SK-N-SH (cell line): ENCODE measurements at regions not wholly inside any gene's neighbourhood (a gene's known extent, or its start where the extent isn't known, plus 50 kb on each side); places are given as distances from the start of the nearest gene placed in this dataset.
"Not testable (repeated sequence)": the region's sequence is repeated elsewhere in the genome, so short reads cannot be mapped to it uniquely, and the experiment has no call there.

ENCODE experiments used
- CTCF ChIA-PET: fragments of 300-600, 350-600 bp; formaldehyde crosslinking; extraction: SDS; loops from one replicate; lab custom pipeline; 2021; lab: Yijun Ruan, JAX
- POLR2A ChIA-PET: fragments of 350-600 bp; sonication (Branson Sonifier 250); formaldehyde crosslinking; extraction: SDS; loops from one replicate; lab custom pipeline; 2020; ENCODE audit warnings: antibody characterized with exemption, inconsistent platforms; lab: Yijun Ruan, JAX
- DNase-seq: peaks from one replicate; pipeline ENCODE4 v3.0.0; 2012
- H2AFZ ChIP-seq: fragments of 200-600 bp; sonication (generic); 2 replicates; pipeline ENCODE4 v1.8.1; 2016; ENCODE audit warnings: antibody characterized with exemption, mild to moderate bottlenecking, low read depth
- H3F3A ChIP-seq: fragments of 200-600 bp; sonication (generic); replicated peaks from 2 replicates; pipeline ENCODE3; 2016; ENCODE audit warnings: antibody characterized with exemption, mild to moderate bottlenecking; ENCODE audit not compliant: insufficient read depth
- H3K27ac ChIP-seq, 2 experiments: fragments of 200-500 bp in 1 of 2; fragments of 200-600 bp in 1 of 2; sonication (Bioruptor generic) in 1 of 2; sonication (generic), shearing (Covaris generic) in 1 of 2; 2 replicates each; pipeline versions ENCODE4 v1.5.1 to v1.6.1; 2014 to 2016; ENCODE audit warnings: low read depth in 2 of 2, inconsistent platforms in 1 of 2, low read length in 1 of 2, mild to moderate bottlenecking in 1 of 2, mixed read lengths in 1 of 2
- H3K27me3 ChIP-seq: fragments of 200-600 bp; sonication (generic), shearing (Covaris generic); 2 replicates; pipeline ENCODE4 v1.6.1; 2016; ENCODE audit warnings: mixed run types; ENCODE audit not compliant: insufficient read depth
- H3K36me3 ChIP-seq, 2 experiments: fragments of 200-500 bp in 1 of 2; fragments of 200-600 bp in 1 of 2; sonication (Bioruptor generic) in 1 of 2; sonication (generic) in 1 of 2; replicated peaks in 1 of 2; 2 replicates each; pipeline versions ENCODE3 to v1.5.1; 2014 to 2016; ENCODE audit warnings: low read length in 1 of 2, mild to moderate bottlenecking in 1 of 2; ENCODE audit not compliant: insufficient read depth in 2 of 2, control insufficient read depth in 1 of 2
- H3K4me1 ChIP-seq, 2 experiments: fragments of 200-500 bp in 1 of 2; fragments of 200-600 bp in 1 of 2; sonication (Bioruptor generic) in 1 of 2; sonication (generic), shearing (Covaris generic) in 1 of 2; 2 replicates each; pipeline versions ENCODE4 v1.5.1 to v1.6.1; 2014 to 2016; ENCODE audit warnings: low read depth in 1 of 2, low read length in 1 of 2, mixed run types in 1 of 2; ENCODE audit not compliant: insufficient read depth in 2 of 2, control insufficient read depth in 1 of 2
- H3K4me2 ChIP-seq: fragments of 200-600 bp; sonication (generic), shearing (Covaris generic); 2 replicates; pipeline ENCODE4 v1.6.1; 2017; ENCODE audit warnings: mixed run types
- H3K4me3 ChIP-seq, 2 experiments: fragments of 200-500 bp in 1 of 2; fragments of 200-600 bp in 1 of 2; sonication (Bioruptor generic) in 1 of 2; sonication (generic), shearing (Covaris generic) in 1 of 2; 2 replicates each; pipeline versions ENCODE4 v1.5.1 to v1.8.1; 2014 to 2016; ENCODE audit warnings: low read depth in 2 of 2, inconsistent platforms in 1 of 2, low read length in 1 of 2, mild to moderate bottlenecking in 1 of 2, mixed read lengths in 1 of 2, moderate library complexity in 1 of 2
- H3K79me2 ChIP-seq: fragments of 200-600 bp; sonication (generic); 2 replicates; pipeline ENCODE4 v1.8.1; 2017; ENCODE audit warnings: mild to moderate bottlenecking; ENCODE audit not compliant: insufficient read depth
- H3K9ac ChIP-seq: fragments of 200-600 bp; sonication (generic); 2 replicates; pipeline ENCODE4 v1.6.1; 2017; ENCODE audit warnings: mixed run types
- H3K9me2 ChIP-seq: fragments of 200-600 bp; sonication (generic); 2 replicates; pipeline ENCODE4 v1.6.1; 2017; ENCODE audit warnings: mixed run types
- H3K9me3 ChIP-seq: fragments of 200-600 bp; sonication (generic); 2 replicates; pipeline ENCODE4 v1.6.1; 2017; ENCODE audit warnings: mixed run types, mild to moderate bottlenecking, moderate library complexity
- H4K20me1 ChIP-seq: fragments of 200-600 bp; sonication (generic); 2 replicates; pipeline ENCODE4 v1.6.1; 2017; ENCODE audit warnings: mild to moderate bottlenecking, mixed run types; ENCODE audit not compliant: insufficient read depth
- EZH2phosphoT487 ChIP-seq: fragments of 200-600 bp; sonication (generic); IDR thresholded peaks from 2 replicates; pipeline ENCODE4 v1.6.1; 2017; ENCODE audit warnings: low read depth, mixed run types, mild to moderate bottlenecking, antibody characterized with exemption, moderate library complexity, borderline replicate concordance
- FOXJ3 ChIP-seq: sonication (generic); formaldehyde crosslinking; IDR thresholded peaks from 2 replicates; pipeline ENCODE4 v1.5.1; 2020; ENCODE audit warnings: mild to moderate bottlenecking, missing genetic modification reagents
- FOXM1 ChIP-seq: IDR thresholded peaks from 2 replicates; pipeline ENCODE4 v1.4.0; 2012; ENCODE audit warnings: low read depth, mild to moderate bottlenecking
- GABPA ChIP-seq: IDR thresholded peaks from 2 replicates; pipeline ENCODE4 v1.4.0; 2012; ENCODE audit warnings: low read depth, mild to moderate bottlenecking
- NRF1 ChIP-seq: IDR thresholded peaks from 2 replicates; pipeline ENCODE4 v1.6.1; 2012; ENCODE audit warnings: low read depth, mild to moderate bottlenecking, low read length
- POLR2AphosphoS5 ChIP-seq: IDR thresholded peaks from 2 replicates; pipeline ENCODE4 v1.6.1; 2012; ENCODE audit warnings: low read depth, low read length
- RCOR1 ChIP-seq: fragments of 150-350 bp; IDR thresholded peaks from 2 replicates; pipeline ENCODE4 v1.6.1; 2017; ENCODE audit warnings: antibody characterized with exemption, low read length
- SIN3A ChIP-seq: IDR thresholded peaks from 2 replicates; pipeline ENCODE4 v1.6.1; 2012; ENCODE audit warnings: low read depth, mild to moderate bottlenecking, low read length, moderate library complexity, borderline replicate concordance
- TAF1 ChIP-seq: IDR thresholded peaks from 2 replicates; pipeline ENCODE4 v1.6.1; 2012; ENCODE audit warnings: low read depth, mild to moderate bottlenecking, low read length, moderate library complexity, borderline replicate concordance
- WGBS: methylation state at CpG from one replicate; pipeline ENCODE4 v1.1.6; 2017; ENCODE audit warnings: low lambda C conversion rate; 5-methylcytosine and 5-hydroxymethylcytosine counted together

GRCh38 chr18:55665506-55665905 is 77.5 kb upstream of the TCF4 start:
- Histone ChIP-seq H3K9me2 (no peaks in the 10 kb centered on the region), H3K27me3 (no peaks in the 10 kb centered on the region), H3K9me3 (no peaks in the 10 kb centered on the region), H3K4me3 (no peak overlapping the region), H3F3A (no peaks in the 10 kb centered on the region), H4K20me1 (no peaks in the 10 kb centered on the region), H3K4me2 (no peak overlapping the region), H3K9ac (no peak overlapping the region), H3K27ac (no peak overlapping the region), H3K36me3 (no peaks in the 10 kb centered on the region), H3K4me1 (no peaks in the 10 kb centered on the region), H2AFZ (no peak overlapping the region), H3K79me2 (no peaks in the 10 kb centered on the region)
- WGBS = 88% methylated on average over 5 of the region's 5 CpGs
- POLR2A ChIA-PET = no interaction called here
- CTCF ChIA-PET = no interaction called here
- TF ChIP-seq POLR2AphosphoS5 = no peak
- no peak for DNase-seq

- H3K27ac ChIP-seq, H3K9ac ChIP-seq, H2AFZ ChIP-seq, CTCF ChIA-PET, POLR2A ChIA-PET, H3K4me1 ChIP-seq, H3K79me2 ChIP-seq, H3F3A ChIP-seq, H4K20me1 ChIP-seq, H3K4me2 ChIP-seq, H3K4me3 ChIP-seq, H3K9me2 ChIP-seq, H3K27me3 ChIP-seq, H3K36me3 ChIP-seq, DNase-seq, H3K9me3 ChIP-seq: not testable (repeated sequence)
- WGBS = 87% methylated on average over 18 of the region's 45 CpGs
These were observed 76.9 kb upstream of the TCF4 start for GRCh38 chr18:55664758-55665400.

- Histone ChIP-seq H3K9me2 (no peaks in the 10 kb centered on the region), H2AFZ (no peak overlapping the region), H4K20me1 (no peaks in the 10 kb centered on the region), H3K27me3 (no peaks in the 10 kb centered on the region; the same call in 1 of the 2 replicates), H3K9ac (no peak overlapping the region), H3K4me3 (no peak overlapping the region), H3K79me2 (no peaks in the 10 kb centered on the region), H3K4me2 (no peak overlapping the region), H3K9me3 (no peaks in the 10 kb centered on the region), H3K36me3 (no peaks in the 10 kb centered on the region), H3F3A (no peaks in the 10 kb centered on the region), H3K27ac (no peak overlapping the region), H3K4me1 (no peaks in the 10 kb centered on the region)
- TF ChIP-seq SIN3A = no peak
- no peak for TF ChIP-seq FOXM1
- TF ChIP-seq TAF1 = no peak
- no peak for TF ChIP-seq RCOR1
- CTCF ChIA-PET = no interaction called here
- WGBS = 88% methylated on average over 4 of the region's 4 CpGs
- POLR2A ChIA-PET = no interaction called here
- no peak for DNase-seq
These were observed 75.9 kb upstream of the TCF4 start for GRCh38 chr18:55663891-55664290.

GRCh38 chr18:55658598-55658997 is 70.6 kb upstream of the TCF4 start:
- Histone ChIP-seq H3K9me2 (no peaks in the 10 kb centered on the region), H3K36me3 (no peaks in the 10 kb centered on the region), H3K4me3 (no peak overlapping the region), H4K20me1 (no peaks in the 10 kb centered on the region), H3K4me2 (no peak overlapping the region), H2AFZ (no peak overlapping the region), H3K4me1 (no peaks in the 10 kb centered on the region), H3K27ac (no peak overlapping the region), H3F3A (no peaks in the 10 kb centered on the region), H3K27me3 (no peaks in the 10 kb centered on the region; the same call in 1 of the 2 replicates), H3K9ac (no peak overlapping the region), H3K9me3 (no peaks in the 10 kb centered on the region), H3K79me2 (no peaks in the 10 kb centered on the region)
- no peak for DNase-seq
- ChIA-PET CTCF (no interaction called here), POLR2A (no interaction called here)
- WGBS = 83% methylated on average over 2 of the region's 2 CpGs
- TF ChIP-seq FOXJ3 (CRISPR knock-in tag) (no peak), EZH2phosphoT487 (no peak), TAF1 (no peak), NRF1 (no peak), GABPA (no peak)
